ENCODE measurements at regions not wholly inside any gene's neighbourhood (a gene's known extent, or its start where the extent isn't known, plus 50 kb on each side); places are given as distances from the start of the nearest gene placed in this dataset.

DNA sequence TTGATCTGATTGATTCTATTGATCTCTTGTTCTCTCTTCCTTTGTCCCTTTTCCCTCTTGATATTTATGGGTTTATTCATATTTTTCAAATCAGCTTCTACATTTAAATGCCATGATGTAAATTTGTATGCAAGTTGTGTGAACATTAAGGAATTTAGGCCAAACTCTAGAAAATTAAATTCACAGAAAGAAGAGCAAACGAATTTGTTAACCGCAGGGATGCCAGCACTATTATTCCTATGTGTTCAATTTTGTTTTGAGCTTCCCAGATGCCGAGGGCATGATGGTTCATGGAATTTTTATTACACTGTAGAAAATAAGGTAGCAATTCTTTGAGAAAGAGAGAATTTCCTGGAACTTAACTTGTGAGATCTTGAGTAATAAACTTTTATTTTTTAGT lies 220.9 kb downstream of the BUB3 start:
- Histone ChIP-seq H3K36me3 (ENCODE audit: control insufficient read depth in 2 of 2, extremely low read depth in 1 of 2, insufficient read depth in 2 of 2, low read length in 2 of 2) (no peaks in the 10 kb centered on the region), H3K9me1 (replicated peaks; ENCODE audit: control insufficient read depth, extremely low read depth, insufficient read depth, low read length) (no peaks in the 10 kb centered on the region), H3K4me1 (ENCODE audit: control insufficient read depth, extremely low read depth, insufficient read depth, low read length) (no peaks in the 10 kb centered on the region), H3K9ac (replicated peaks; ENCODE audit: extremely low read depth, insufficient read depth, low read length) (no peak overlapping the region), H3K9me3 (replicated peaks; ENCODE audit: control insufficient read depth, insufficient read depth, low read length) (no peaks in the 10 kb centered on the region), H3K27ac (ENCODE audit: insufficient read depth, low read depth, low read length) (no peak overlapping the region), H3K79me2 (ENCODE audit: control insufficient read depth, insufficient read depth, low read length) (no peaks in the 10 kb centered on the region), H3K4me2 (ENCODE audit: insufficient read depth, low read length) (no peak overlapping the region), H4K20me1 (replicated peaks; ENCODE audit: control insufficient read depth, extremely low read depth, insufficient read depth, low read length) (no peaks in the 10 kb centered on the region), H2AFZ (ENCODE audit: low read depth, low read length) (no peak overlapping the region), H3K4me3 (replicated peaks in 1 of 3; ENCODE audit: insufficient read depth in 1 of 3, low read depth in 1 of 3, low read length in 3 of 3) (no peak overlapping the region), H3K27me3 (ENCODE audit: control insufficient read depth in 2 of 2, insufficient read depth in 2 of 2, low read length in 2 of 2) (no peaks in the 10 kb centered on the region)
- no peak for DNase-seq (ENCODE audit: low read depth, low spot score)
- dilution Hi-C loops (cut with MboI; ENCODE audit: extremely low pct_ligation_motif_present, low sequenced_read_pairs) = no loop called here
- no TSS peak for BruUV-seq (replicated peaks)
- intact Hi-C loops (cut with micrococcal nuclease) = no loop called here
- ChIA-PET POLR2A (no interaction called here), CTCF (no interaction called here)
- TF ChIP-seq FOS (IDR thresholded peaks at IDR 0.05; ENCODE audit: borderline replicate concordance, insufficient read depth, low read length) (no peak), GATA2 (IDR thresholded peaks at IDR 0.05; ENCODE audit: insufficient read depth, insufficient read length, low read depth, low read length) (no peak), EZH2 (IDR thresholded peaks at IDR 0.05; ENCODE audit: borderline replicate concordance, low read depth, low read length, severe bottlenecking) (no peak), POLR2A (IDR thresholded peaks at IDR 0.05; ENCODE audit: low read depth, low read length) (no peak), POLR2AphosphoS5 (IDR thresholded peaks at IDR 0.05; ENCODE audit: insufficient read depth, low read depth, low read length) (no peak), JUN (IDR thresholded peaks at IDR 0.05; ENCODE audit: borderline replicate concordance, insufficient read depth, insufficient read length, low read depth) (no peak), MYC (IDR thresholded peaks at IDR 0.05; ENCODE audit: low read depth, low read length) (no peak)
- TF ChIP-seq, protein P1, sequence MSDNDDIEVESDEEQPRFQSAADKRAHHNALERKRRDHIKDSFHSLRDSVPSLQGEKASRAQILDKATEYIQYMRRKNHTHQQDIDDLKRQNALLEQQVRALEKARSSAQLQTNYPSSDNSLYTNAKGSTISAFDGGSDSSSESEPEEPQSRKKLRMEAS (IDR thresholded peaks at IDR 0.05; ENCODE audit: insufficient read depth, insufficient read length) = no peak
- TF ChIP-seq, protein P2, sequence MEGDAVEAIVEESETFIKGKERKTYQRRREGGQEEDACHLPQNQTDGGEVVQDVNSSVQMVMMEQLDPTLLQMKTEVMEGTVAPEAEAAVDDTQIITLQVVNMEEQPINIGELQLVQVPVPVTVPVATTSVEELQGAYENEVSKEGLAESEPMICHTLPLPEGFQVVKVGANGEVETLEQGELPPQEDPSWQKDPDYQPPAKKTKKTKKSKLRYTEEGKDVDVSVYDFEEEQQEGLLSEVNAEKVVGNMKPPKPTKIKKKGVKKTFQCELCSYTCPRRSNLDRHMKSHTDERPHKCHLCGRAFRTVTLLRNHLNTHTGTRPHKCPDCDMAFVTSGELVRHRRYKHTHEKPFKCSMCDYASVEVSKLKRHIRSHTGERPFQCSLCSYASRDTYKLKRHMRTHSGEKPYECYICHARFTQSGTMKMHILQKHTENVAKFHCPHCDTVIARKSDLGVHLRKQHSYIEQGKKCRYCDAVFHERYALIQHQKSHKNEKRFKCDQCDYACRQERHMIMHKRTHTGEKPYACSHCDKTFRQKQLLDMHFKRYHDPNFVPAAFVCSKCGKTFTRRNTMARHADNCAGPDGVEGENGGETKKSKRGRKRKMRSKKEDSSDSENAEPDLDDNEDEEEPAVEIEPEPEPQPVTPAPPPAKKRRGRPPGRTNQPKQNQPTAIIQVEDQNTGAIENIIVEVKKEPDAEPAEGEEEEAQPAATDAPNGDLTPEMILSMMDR (IDR thresholded peaks at IDR 0.05; ENCODE audit: extremely low read depth in 1 of 2, insufficient read depth in 1 of 2, low read depth in 1 of 2, low read length in 2 of 2) = no peak
- no peak for FAIRE-seq
